Activated CD4-positive, alpha-beta T cell treated with anti-CD3 and anti-CD28 coated beads, Interleukin-2, amount 10 ng/mL, durations not matched to agents 24 days and 14 days (primary cell): ENCODE measurements at regions not wholly inside any gene's neighbourhood (a gene's known extent, or its start where the extent isn't known, plus 50 kb on each side); places are given as distances from the start of the nearest gene placed in this dataset.
"Not testable (repeated sequence)": the region's sequence is repeated elsewhere in the genome, so short reads cannot be mapped to it uniquely, and the experiment has no call there.

Experiments
- DNase-seq: peaks from one replicate; pipeline ENCODE4 v3.0.0; 2022
- H3K27ac Mint-ChIP-seq: one replicate; pipeline ENCODE4 v1.8.0; 2022; ENCODE audit warnings: mild to moderate bottlenecking, mixed read lengths
- H3K27me3 Mint-ChIP-seq: one replicate; pipeline ENCODE4 v1.8.0; 2022; ENCODE audit warnings: mixed read lengths
- H3K36me3 Mint-ChIP-seq: one replicate; pipeline ENCODE4 v1.8.0; 2022; ENCODE audit warnings: low read depth, mild to moderate bottlenecking, mixed read lengths
- H3K4me1 Mint-ChIP-seq: one replicate; pipeline ENCODE4 v1.8.0; 2021; ENCODE audit warnings: mixed read lengths
- H3K4me3 Mint-ChIP-seq: one replicate; pipeline ENCODE4 v1.8.0; 2022; ENCODE audit warnings: mild to moderate bottlenecking, moderate library complexity, mixed read lengths
- H3K9me3 Mint-ChIP-seq: one replicate; pipeline ENCODE4 v1.8.0; 2021; ENCODE audit warnings: mixed read lengths
- intact Hi-C: fragments of 100-400 bp; cut with micrococcal nuclease; formaldehyde crosslinking; loops from one replicate; pipeline ENCODE4 v1.15.1; 2023

DNA sequence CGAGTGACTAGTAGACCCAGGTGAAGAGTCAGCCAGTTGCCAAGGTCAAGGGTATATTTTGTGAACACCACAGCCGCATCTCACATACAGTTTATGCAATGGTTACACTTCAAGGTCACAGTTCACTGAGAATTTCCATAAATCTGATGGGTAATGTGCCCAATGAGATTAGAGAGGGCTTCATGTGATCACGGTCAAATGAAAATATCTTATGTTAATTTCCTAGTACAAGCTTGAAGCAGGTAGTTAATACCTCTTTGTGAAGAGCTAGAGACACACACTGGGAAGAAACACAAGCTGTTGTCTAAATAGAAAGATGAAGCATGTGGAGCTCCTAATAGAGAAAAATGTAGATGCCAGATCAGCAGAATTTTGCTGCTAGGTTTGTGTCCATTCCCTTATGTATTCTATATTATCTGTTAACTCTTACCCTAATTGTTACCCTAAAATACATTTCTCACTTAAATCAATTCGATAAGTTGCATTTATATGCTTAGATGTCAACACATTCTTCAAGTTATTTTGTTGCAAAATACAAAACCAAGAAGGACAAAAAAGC lies 136.0 kb downstream of the NR2F2 start:
- intact Hi-C loops: no loop called here
- Mint-ChIP-seq H3K4me1 (no peaks in the 10 kb centered on the region), H3K36me3 (no peaks in the 10 kb centered on the region), H3K27me3 (no peaks in the 10 kb centered on the region), H3K27ac (no peak overlapping the region), H3K4me3 (no peak overlapping the region), H3K9me3 (no peaks in the 10 kb centered on the region)
- no peak for DNase-seq

DNA sequence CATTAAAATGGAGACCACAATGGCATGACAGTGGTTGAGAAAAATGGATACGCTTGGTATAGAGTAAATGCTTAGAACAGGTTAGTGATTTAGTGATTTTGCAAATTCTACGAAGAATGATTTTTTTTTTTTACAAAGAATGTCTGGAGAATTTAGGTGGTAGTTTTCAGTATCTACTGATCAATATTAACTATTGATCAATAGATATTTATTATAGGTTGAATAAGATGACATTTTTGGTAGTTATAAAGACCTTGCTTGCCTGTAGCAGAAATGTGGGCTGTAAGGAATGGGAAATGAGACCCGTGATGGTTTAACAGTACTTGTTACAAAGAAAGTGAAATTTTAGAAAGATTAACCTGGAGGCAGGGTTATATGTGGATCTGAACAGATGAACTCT lies 137.5 kb downstream of the NR2F2 start:
- intact Hi-C loops: no loop called here
- no peaks in the 10 kb centered on the region for H3K27me3 Mint-ChIP-seq
- H3K9me3 Mint-ChIP-seq: no peaks in the 10 kb centered on the region

DNA sequence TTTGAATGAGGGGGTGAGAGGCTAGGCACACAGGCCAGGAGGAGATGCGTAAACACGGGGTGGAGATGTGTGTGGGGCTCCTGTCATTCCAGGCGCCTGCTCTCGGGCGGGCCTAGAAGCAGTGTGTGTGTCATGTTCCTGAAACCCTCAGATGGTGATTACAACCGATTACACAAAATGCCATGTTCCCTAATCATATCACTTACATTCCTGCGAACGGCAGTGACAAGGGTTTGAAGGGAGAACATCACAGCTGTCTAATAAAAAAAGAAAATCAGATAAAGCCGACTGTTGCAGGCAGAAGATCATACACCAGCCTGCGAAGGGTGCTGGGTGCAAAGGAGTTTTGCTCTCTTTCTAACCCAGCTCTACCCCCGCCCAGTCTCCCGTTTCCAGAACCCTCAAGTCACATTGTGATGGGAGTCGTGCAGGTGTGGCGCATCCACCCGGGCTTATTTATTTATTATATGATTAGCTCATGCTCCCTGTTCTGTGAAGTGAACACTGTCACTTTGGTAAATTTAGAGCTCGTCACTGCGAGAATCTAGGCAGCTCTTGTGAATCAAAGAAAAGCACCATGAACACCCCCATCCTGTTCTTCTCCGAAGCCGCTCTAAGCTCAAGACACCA lies 140.3 kb downstream of the NR2F2 start:
- intact Hi-C loops: no loop called here
- H3K4me1 Mint-ChIP-seq: no peaks in the 10 kb centered on the region
- no peaks in the 10 kb centered on the region for H3K27me3 Mint-ChIP-seq
- H3K4me3 Mint-ChIP-seq: no peak overlapping the region
- no peak for DNase-seq
- H3K9me3 Mint-ChIP-seq: no peaks in the 10 kb centered on the region
- no peaks in the 10 kb centered on the region for H3K36me3 Mint-ChIP-seq
- H3K27ac Mint-ChIP-seq: no peak overlapping the region

More for the DNA sequence above, 137.5 kb downstream of the NR2F2 start:
- H3K4me1 Mint-ChIP-seq: no peaks in the 10 kb centered on the region
- no peaks in the 10 kb centered on the region for H3K36me3 Mint-ChIP-seq
- no peak overlapping the region for H3K27ac Mint-ChIP-seq
- no peak overlapping the region for H3K4me3 Mint-ChIP-seq
- DNase-seq: no peak

DNA sequence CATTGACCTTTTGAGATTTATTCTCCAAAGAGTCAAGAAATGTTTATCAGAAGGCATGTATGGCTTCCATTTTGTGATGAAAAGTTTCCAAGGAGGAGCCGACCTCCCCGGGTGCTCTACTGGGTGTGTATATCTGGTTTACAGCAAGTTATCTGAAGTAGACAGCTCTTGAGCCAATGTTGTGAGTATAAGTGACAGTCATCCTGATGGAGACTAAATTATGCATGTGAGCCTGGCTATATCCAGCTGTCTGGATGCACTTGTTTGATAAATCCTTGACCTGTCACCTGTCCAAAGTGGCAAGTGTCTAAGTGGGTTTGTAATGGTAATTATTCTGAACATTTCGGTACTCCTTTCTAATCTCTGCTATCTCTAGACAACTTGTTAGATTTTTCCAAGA lies 142.2 kb downstream of the NR2F2 start:
- H3K4me3 Mint-ChIP-seq: no peak overlapping the region
- H3K9me3 Mint-ChIP-seq: no peaks in the 10 kb centered on the region
- H3K27me3 Mint-ChIP-seq: no peaks in the 10 kb centered on the region
- no peaks in the 10 kb centered on the region for H3K4me1 Mint-ChIP-seq
- H3K36me3 Mint-ChIP-seq: no peaks in the 10 kb centered on the region
- DNase-seq: no peak
- intact Hi-C loops: no loop called here
- no peak overlapping the region for H3K27ac Mint-ChIP-seq

DNA sequence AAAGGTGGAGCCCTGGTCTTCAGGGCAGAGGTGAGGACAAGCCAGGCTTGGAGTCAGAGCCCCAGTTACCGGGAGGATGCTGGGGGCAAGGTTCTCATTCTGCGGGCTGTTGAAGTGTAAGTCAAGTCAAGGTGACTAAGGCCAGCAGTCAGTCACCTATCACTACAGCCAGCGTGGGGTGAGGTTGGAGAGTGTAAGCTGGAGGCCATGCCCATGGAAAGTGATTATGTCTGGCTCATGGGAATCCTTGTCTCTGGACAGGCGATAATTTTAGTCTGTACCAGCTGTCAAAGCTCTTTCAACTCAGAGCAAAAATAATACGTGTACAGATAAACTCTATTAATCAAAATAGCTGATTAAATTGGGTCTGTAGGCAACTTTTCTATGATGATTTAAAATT lies 143.1 kb downstream of the NR2F2 start:
- no peak for DNase-seq
- Mint-ChIP-seq H3K36me3 (no peaks in the 10 kb centered on the region), H3K27me3 (no peaks in the 10 kb centered on the region), H3K4me3 (no peak overlapping the region), H3K9me3 (no peaks in the 10 kb centered on the region), H3K27ac (no peak overlapping the region), H3K4me1 (no peaks in the 10 kb centered on the region)
- intact Hi-C loops: no loop called here

DNA sequence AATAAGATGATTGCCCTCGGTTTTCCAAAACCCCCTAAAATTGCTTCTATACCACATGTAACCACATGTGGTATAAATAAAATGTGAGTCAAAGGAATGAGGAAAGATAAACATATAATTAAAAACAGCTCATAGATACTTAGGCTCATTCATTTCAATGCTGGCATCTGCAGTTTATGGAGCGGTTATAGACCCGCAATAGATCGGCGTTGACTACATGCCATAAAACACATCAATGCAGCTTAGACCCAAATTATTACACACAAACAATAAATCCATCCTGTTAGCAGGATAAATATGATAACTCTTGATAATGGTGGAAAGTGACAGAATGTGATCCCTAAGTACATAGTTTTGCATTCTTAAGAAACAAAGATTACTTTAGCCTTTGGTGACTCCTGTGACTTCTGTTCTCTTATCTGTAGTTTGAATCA lies 143.7 kb downstream of the NR2F2 start:
- DNase-seq: no peak
- Mint-ChIP-seq H3K27me3 (no peaks in the 10 kb centered on the region), H3K9me3 (no peaks in the 10 kb centered on the region)

DNA sequence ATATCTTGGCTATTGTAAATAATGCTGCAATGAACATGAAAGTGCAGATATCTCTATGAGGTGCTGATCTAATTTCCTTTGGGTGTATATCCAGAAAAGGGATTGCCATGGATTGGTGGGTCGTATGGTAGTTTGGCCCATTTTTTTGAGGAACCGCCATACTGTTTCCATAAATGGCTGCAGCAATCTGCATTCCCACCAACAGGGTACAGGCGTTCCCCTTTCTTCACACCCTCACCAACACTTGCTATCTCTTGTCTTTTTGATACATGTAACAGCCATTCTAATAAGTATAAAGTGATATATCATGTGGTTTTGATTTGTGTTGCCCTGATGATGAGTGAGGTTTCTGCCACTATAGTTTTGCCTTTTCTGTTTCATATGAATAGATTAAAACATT lies 146.7 kb downstream of the NR2F2 start:
- Mint-ChIP-seq H3K4me1 (no peaks in the 10 kb centered on the region), H3K9me3 (no peaks in the 10 kb centered on the region), H3K27me3 (no peaks in the 10 kb centered on the region), H3K36me3 (no peaks in the 10 kb centered on the region), H3K4me3 (no peak overlapping the region), H3K27ac (no peak overlapping the region)
- intact Hi-C loops: no loop called here
- DNase-seq: no peak

More for the DNA sequence above, 143.7 kb downstream of the NR2F2 start:
- Mint-ChIP-seq H3K4me1 (no peaks in the 10 kb centered on the region), H3K4me3 (no peak overlapping the region), H3K36me3 (no peaks in the 10 kb centered on the region), H3K27ac (no peak overlapping the region)
- intact Hi-C loops: no loop called here

DNA sequence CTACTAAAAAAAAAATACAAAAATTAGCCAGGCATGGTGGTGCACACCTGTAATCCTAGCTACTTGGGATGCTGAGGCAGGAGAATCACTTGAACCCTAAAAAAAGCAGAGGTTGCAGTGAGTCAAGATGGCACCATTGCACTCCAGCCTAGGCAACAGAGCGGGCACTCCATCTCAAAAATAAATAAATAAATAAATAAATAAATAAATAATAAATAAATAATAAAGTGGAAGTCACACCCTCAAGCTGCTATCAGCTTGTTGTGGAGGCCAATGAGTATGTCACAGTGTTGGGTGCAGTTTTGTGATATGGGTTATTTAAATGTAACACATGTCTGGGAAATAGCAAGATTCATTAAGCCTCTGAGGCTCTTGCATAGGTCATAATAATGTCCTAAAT lies 153.9 kb downstream of the NR2F2 start:
- H3K9me3 Mint-ChIP-seq, H3K36me3 Mint-ChIP-seq, H3K27me3 Mint-ChIP-seq, H3K4me1 Mint-ChIP-seq, H3K4me3 Mint-ChIP-seq, H3K27ac Mint-ChIP-seq, intact Hi-C loops, DNase-seq: not testable (repeated sequence)

DNA sequence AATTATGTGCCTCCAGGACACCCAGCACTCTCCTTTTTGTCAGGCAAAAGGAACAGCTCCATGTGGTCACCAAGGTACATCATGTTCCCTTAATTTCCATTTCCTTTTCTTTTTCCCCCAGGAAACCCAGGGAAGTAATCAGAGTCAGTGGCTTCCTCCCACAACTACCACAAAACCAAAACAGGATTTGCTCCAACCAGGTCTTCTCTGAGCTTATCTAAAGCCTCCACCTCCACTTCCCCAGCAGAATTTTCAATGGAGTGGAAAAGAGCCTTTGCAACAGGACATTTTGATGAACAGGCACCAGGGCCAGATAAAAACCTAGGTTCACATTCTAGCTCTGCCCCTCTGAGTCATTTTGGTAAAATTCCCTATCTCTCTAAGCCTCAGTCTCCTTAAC lies 154.3 kb downstream of the NR2F2 start:
- H3K36me3 Mint-ChIP-seq: no peaks in the 10 kb centered on the region
- DNase-seq: no peak
- no peaks in the 10 kb centered on the region for H3K4me1 Mint-ChIP-seq
- no peak overlapping the region for H3K4me3 Mint-ChIP-seq
- H3K27me3 Mint-ChIP-seq: no peaks in the 10 kb centered on the region
- no peak overlapping the region for H3K27ac Mint-ChIP-seq
- peaks cover 3% of the 10 kb centered on the region for H3K9me3 Mint-ChIP-seq
- intact Hi-C loops: no loop called here

- Mint-ChIP-seq H3K36me3 (no peaks in the 10 kb centered on the region), H3K4me3 (no peak overlapping the region), H3K27me3 (no peaks in the 10 kb centered on the region), H3K27ac (no peak overlapping the region), H3K9me3 (peaks cover 3% of the 10 kb centered on the region), H3K4me1 (no peaks in the 10 kb centered on the region)
- no peak for DNase-seq
- intact Hi-C loops: no loop called here
Measured at GRCh38 chr15:96487245-96487644, 156.7 kb downstream of the NR2F2 start.

DNA sequence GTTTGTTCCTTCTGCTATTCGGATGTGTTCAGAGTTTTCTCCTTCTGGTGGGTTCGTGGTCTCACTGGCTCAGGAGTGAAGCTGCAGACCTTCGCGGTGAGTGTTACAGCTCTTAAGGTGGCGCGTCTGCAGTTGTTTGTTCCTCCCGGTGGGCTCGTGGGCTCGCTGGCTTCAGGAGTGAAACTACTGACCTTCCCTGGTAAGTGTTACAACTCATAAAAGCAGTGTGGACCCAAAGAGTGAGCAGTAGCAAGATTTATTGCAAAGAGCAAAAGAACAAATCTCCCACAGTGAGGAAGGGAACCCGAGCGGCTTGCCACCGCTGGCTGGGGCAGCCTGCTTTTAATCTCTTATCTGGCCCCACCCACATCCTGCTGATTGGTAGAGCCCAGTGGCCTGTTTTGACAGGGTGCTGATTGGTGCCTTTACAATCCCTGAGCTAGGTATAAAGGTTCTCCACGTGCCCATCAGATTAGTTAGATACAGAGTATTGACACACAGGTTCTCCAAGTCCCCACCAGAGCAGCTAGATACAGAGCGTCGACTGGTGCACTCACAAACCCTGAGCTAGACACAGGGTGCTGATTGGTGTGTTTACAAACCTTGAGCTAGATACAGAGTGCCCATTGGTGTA lies 160.7 kb downstream of the NR2F2 start:
- H3K4me3 Mint-ChIP-seq, H3K36me3 Mint-ChIP-seq, H3K4me1 Mint-ChIP-seq, H3K27ac Mint-ChIP-seq, DNase-seq, H3K27me3 Mint-ChIP-seq, H3K9me3 Mint-ChIP-seq, intact Hi-C loops: not testable (repeated sequence)

DNA sequence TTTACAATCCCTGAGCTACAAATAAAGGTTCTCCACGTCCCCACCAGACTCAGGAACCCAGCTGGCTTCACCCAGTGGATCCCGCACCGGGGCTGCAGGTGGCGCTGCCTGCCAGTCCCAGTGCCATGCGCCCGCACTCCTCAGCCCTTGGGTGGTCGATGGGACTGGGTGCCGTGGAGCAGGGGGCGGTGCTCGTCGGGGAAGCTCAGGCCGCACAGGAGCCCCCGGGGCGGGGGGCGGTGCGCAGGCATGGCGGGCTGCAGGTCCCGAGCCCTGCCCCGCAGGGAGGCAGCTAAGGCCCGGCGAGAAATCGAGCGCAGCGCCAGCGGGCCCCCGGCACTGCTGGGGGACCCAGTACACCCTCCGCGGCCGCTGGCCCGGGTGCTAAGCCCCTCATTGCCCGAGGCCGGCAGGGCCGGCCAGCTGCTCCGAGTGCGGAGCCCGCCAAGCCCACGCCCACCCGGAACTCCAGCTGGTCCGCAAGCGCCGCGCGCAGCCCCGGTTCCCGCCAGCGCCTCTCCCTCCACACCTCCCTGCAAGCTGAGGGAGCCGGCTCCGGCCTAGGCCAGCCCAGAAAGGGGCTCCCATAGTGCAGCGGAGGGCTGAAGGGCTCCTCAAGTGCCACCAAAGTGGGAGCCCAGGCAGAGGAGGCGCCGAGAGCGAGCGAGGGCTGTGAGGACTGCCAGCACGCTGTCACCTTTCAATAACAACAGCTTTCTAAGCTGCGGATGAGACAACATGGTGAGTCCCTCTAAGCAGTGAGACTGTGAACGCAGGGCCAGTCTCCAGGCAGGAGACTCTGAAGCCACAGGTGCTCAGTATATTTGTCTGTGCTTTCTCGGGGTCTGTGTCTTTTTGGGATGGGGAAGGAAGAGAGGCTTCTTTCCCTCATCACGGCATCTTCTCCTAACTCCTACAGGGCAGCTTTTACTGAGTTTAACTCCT lies 161.5 kb downstream of the NR2F2 start:
- H3K36me3 Mint-ChIP-seq, H3K27me3 Mint-ChIP-seq, H3K9me3 Mint-ChIP-seq, H3K4me1 Mint-ChIP-seq, DNase-seq, H3K27ac Mint-ChIP-seq, intact Hi-C loops, H3K4me3 Mint-ChIP-seq: not testable (repeated sequence)

DNA sequence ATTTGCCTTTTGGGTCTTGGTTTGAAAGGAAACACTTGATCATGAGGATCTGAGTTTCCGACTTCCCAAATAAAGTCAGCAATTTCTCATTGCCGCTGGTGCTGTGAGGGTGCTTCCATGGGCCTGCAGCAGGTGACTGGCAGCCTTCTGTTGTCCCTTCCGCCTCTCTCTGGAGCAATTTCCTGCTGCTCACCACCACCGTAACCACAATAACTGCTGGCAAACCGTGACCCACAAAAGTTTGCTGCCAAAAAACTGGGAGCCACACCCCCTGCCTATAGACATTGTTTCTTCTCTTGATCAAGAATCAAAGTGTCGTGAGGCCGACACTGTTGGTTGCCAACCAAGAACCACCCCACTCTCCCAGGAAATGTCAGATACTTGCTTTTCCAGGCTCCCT lies 164.0 kb downstream of the NR2F2 start:
- Mint-ChIP-seq H3K9me3 (peaks cover 10% of the 10 kb centered on the region), H3K27ac (no peak overlapping the region), H3K36me3 (no peaks in the 10 kb centered on the region), H3K4me1 (peaks cover 2% of the 10 kb centered on the region), H3K4me3 (no peak overlapping the region), H3K27me3 (no peaks in the 10 kb centered on the region)
- intact Hi-C loops: no loop called here
- DNase-seq: no peak

GRCh38 chr15:96495386-96495785 lies 164.9 kb downstream of the NR2F2 start:
- intact Hi-C loops: no loop called here
- H3K9me3 Mint-ChIP-seq: peaks cover 10% of the 10 kb centered on the region
- no peaks in the 10 kb centered on the region for H3K36me3 Mint-ChIP-seq
- no peak overlapping the region for H3K4me3 Mint-ChIP-seq
- no peak for DNase-seq
- no peak overlapping the region for H3K27ac Mint-ChIP-seq
- peaks cover 2% of the 10 kb centered on the region for H3K4me1 Mint-ChIP-seq
- H3K27me3 Mint-ChIP-seq: no peaks in the 10 kb centered on the region
